ENCODE measurements at regions not wholly inside any gene's neighbourhood (a gene's known extent, or its start where the extent isn't known, plus 50 kb on each side); places are given as distances from the start of the nearest gene placed in this dataset.
"Not testable (repeated sequence)": the region's sequence is repeated elsewhere in the genome, so short reads cannot be mapped to it uniquely, and the experiment has no call there.

- not testable (repeated sequence) for DNase-seq
Observed at GRCh38 chr14:54266616-54267015, 130.2 kb upstream of the CDKN3 start.

- DNase-seq = no peak
Observed at GRCh38 chr14:54267172-54267571, 129.6 kb upstream of the CDKN3 start.

- DNase-seq = no peak
Observed at GRCh38 chr14:54275997-54276725, 120.6 kb upstream of the CDKN3 start.

GRCh38 chr14:54278087-54278486 is 118.7 kb upstream of the CDKN3 start:
- DNase-seq = no peak

- DNase-seq = no peak
Observed at GRCh38 chr14:54278665-54279295, 118.0 kb upstream of the CDKN3 start.

- no peak for DNase-seq
Observed at GRCh38 chr14:54282849-54283248, 114.0 kb upstream of the CDKN3 start.

GRCh38 chr14:54285030-54285429 is 111.8 kb upstream of the CDKN3 start:
- DNase-seq = no peak

- DNase-seq = no peak
Observed at GRCh38 chr14:54291491-54292191, 105.2 kb upstream of the CDKN3 start.

- no peak for DNase-seq
Observed at GRCh38 chr14:54294802-54295201, 102.0 kb upstream of the CDKN3 start.

- DNase-seq = no peak
Observed at GRCh38 chr14:54299410-54300363, 97.1 kb upstream of the CDKN3 start.

- DNase-seq = no peak
Observed at GRCh38 chr14:54300881-54301280, 95.9 kb upstream of the CDKN3 start.

GRCh38 chr14:54301359-54301758 is 95.4 kb upstream of the CDKN3 start:
- DNase-seq = no peak

- DNase-seq = no peak
Observed at GRCh38 chr14:54306806-54307205, 90.0 kb upstream of the CDKN3 start.

- no peak for DNase-seq
Observed at GRCh38 chr14:54309615-54310014, 87.2 kb upstream of the CDKN3 start.

- no peak for DNase-seq
Observed at GRCh38 chr14:54310151-54310850, 86.5 kb upstream of the CDKN3 start.

GRCh38 chr14:54310851-54311228 is 86.0 kb upstream of the CDKN3 start:
- no peak for DNase-seq

GRCh38 chr14:54312166-54312801 is 84.5 kb upstream of the CDKN3 start:
- no peak for DNase-seq

GRCh38 chr14:54314365-54315104 is 82.3 kb upstream of the CDKN3 start:
- DNase-seq = no peak

GRCh38 chr14:54316652-54317051 is 80.2 kb upstream of the CDKN3 start:
- DNase-seq = no peak

- DNase-seq = no peak
Observed at GRCh38 chr14:54317391-54317790, 79.4 kb upstream of the CDKN3 start.

GRCh38 chr14:54322246-54322645 is 74.6 kb upstream of the CDKN3 start:
- no peak for DNase-seq
